ENCODE measurements at regions not wholly inside any gene's neighbourhood (a gene's known extent, or its start where the extent isn't known, plus 50 kb on each side); places are given as distances from the start of the nearest gene placed in this dataset.

- Histone ChIP-seq H3K27ac (ENCODE audit: low read depth, low read length) (no peak overlapping the region), H3K36me3 (ENCODE audit: insufficient read depth, low read length) (no peaks in the 10 kb centered on the region), H3K4me3 (ENCODE audit: low read length) (no peak overlapping the region), H3K4me1 (ENCODE audit: insufficient read depth, low read length) (no peaks in the 10 kb centered on the region), H3K27me3 (ENCODE audit: insufficient read depth, low read length, poor library complexity, severe bottlenecking) (no peaks in the 10 kb centered on the region), H3K9me3 (ENCODE audit: low read length) (no peaks in the 10 kb centered on the region)
- no peak overlapping the region for H3K27ac Mint-ChIP-seq
- no peaks in the 10 kb centered on the region for H3K36me3 Mint-ChIP-seq
- H3K27me3 Mint-ChIP-seq, result peaks cover 4 to 34% of the 10 kb centered on the region in 2 donors
- POLR2A ChIA-PET, result no interaction called here
- peaks cover 0 to 4% (median 0%) of the 10 kb centered on the region in 5 donors for H3K9me3 Mint-ChIP-seq
- no peak overlapping the region for H3K4me3 Mint-ChIP-seq
- CTCF ChIA-PET, result no interaction called here
- no peaks in the 10 kb centered on the region for H3K4me1 Mint-ChIP-seq
- DNase-seq, result no peak
Observed at GRCh38 chr10:89937494-89937893, 236.1 kb downstream of the KIF20B start.

GRCh38 chr10:89940076-89940475, 238.7 kb downstream of the KIF20B start:
- H3K4me3 ChIP-seq (ENCODE audit: low read length), result no peak overlapping the region
- H3K4me3 Mint-ChIP-seq, result no peak overlapping the region
- no peak overlapping the region for H3K27ac Mint-ChIP-seq
- H3K36me3 ChIP-seq (ENCODE audit: insufficient read depth, low read length), result no peaks in the 10 kb centered on the region
- peaks cover 0 to 2% (median 0%) of the 10 kb centered on the region in 3 donors for H3K4me1 Mint-ChIP-seq
- H3K27me3 ChIP-seq (ENCODE audit: insufficient read depth, low read length, poor library complexity, severe bottlenecking), result no peaks in the 10 kb centered on the region
- POLR2A ChIA-PET, result no interaction called here
- peaks cover 1 to 25% of the 10 kb centered on the region in 2 donors for H3K27me3 Mint-ChIP-seq
- DNase-seq, result no peak
- no peaks in the 10 kb centered on the region for H3K36me3 Mint-ChIP-seq
- no peaks in the 10 kb centered on the region for H3K9me3 ChIP-seq (ENCODE audit: low read length)
- no peak overlapping the region for H3K27ac ChIP-seq (ENCODE audit: low read depth, low read length)
- peaks cover 0 to 4% (median 0%) of the 10 kb centered on the region in 5 donors for H3K9me3 Mint-ChIP-seq
- H3K4me1 ChIP-seq (ENCODE audit: insufficient read depth, low read length), result no peaks in the 10 kb centered on the region
- CTCF ChIA-PET, result no interaction called here

GRCh38 chr10:89942217-89942616, 240.8 kb downstream of the KIF20B start:
- H3K4me1 ChIP-seq (ENCODE audit: insufficient read depth, low read length), result no peaks in the 10 kb centered on the region
- ChIA-PET POLR2A (no interaction called here), CTCF (no interaction called here)
- H3K4me3 Mint-ChIP-seq, result no peak overlapping the region
- no peaks in the 10 kb centered on the region for H3K27me3 ChIP-seq (ENCODE audit: insufficient read depth, low read length, poor library complexity, severe bottlenecking)
- no peak overlapping the region for H3K4me3 ChIP-seq (ENCODE audit: low read length)
- no peak overlapping the region for H3K27ac Mint-ChIP-seq
- peaks cover 1 to 14% of the 10 kb centered on the region in 2 donors for H3K27me3 Mint-ChIP-seq
- H3K27ac ChIP-seq (ENCODE audit: low read depth, low read length), result no peak overlapping the region
- H3K4me1 Mint-ChIP-seq, result peaks cover 7 to 17% (median 12%) of the 10 kb centered on the region in 3 donors
- H3K36me3 Mint-ChIP-seq, result no peaks in the 10 kb centered on the region
- DNase-seq, result no peak
- peaks cover 0 to 4% (median 0%) of the 10 kb centered on the region in 5 donors for H3K9me3 Mint-ChIP-seq
- no peaks in the 10 kb centered on the region for H3K9me3 ChIP-seq (ENCODE audit: low read length)
- no peaks in the 10 kb centered on the region for H3K36me3 ChIP-seq (ENCODE audit: insufficient read depth, low read length)

DNA sequence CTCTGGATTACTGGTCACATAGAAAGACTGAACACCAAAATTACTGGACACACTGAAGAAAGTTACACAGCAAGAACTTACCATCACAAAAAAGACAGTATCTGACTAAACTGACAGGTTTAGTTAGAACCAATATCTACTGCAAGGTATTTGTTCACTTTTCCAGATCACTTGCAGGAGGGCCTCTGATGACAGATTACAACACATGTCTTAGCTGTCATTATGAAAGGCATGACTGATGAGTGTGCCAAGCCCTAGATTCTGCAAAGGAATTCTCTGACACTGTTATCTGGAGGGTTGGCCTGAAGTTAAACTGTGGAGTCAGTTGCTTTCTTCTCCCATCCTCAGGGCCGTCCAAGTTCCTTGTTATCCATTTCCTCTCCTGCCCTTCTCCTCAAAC, 242.7 kb downstream of the KIF20B start:
- H3K4me1 Mint-ChIP-seq, result peaks cover 7 to 17% (median 12%) of the 10 kb centered on the region in 3 donors
- peak overlapping the region in 1 of 8 donors; percentile 5 for H3K27ac Mint-ChIP-seq
- H3K9me3 Mint-ChIP-seq, result peaks cover 0 to 2% (median 0%) of the 10 kb centered on the region in 5 donors
- H3K4me3 Mint-ChIP-seq, result no peak overlapping the region
- H3K27me3 ChIP-seq (ENCODE audit: insufficient read depth, low read length, poor library complexity, severe bottlenecking), result no peaks in the 10 kb centered on the region
- peaks cover 1 to 10% of the 10 kb centered on the region in 2 donors for H3K27me3 Mint-ChIP-seq
- peaks cover 0 to 2% (median 0%) of the 10 kb centered on the region in 3 donors for H3K36me3 Mint-ChIP-seq
- CTCF ChIA-PET, result no interaction called here
- H3K9me3 ChIP-seq (ENCODE audit: low read length), result no peaks in the 10 kb centered on the region
- DNase-seq, result no peak
- H3K4me1 ChIP-seq (ENCODE audit: insufficient read depth, low read length), result no peaks in the 10 kb centered on the region
- POLR2A ChIA-PET, result no interaction called here
- H3K4me3 ChIP-seq (ENCODE audit: low read length), result no peak overlapping the region
- no peak overlapping the region for H3K27ac ChIP-seq (ENCODE audit: low read depth, low read length)
- no peaks in the 10 kb centered on the region for H3K36me3 ChIP-seq (ENCODE audit: insufficient read depth, low read length)

GRCh38 chr10:89946106-89946505, 244.7 kb downstream of the KIF20B start:
- CTCF ChIA-PET, result no interaction called here
- DNase-seq, result no peak
- Mint-ChIP-seq H3K27me3 (peaks cover 1 to 4% of the 10 kb centered on the region in 2 donors), H3K27ac (peak overlapping the region in 2 of 8 donors; percentile 13 to 26), H3K36me3 (peaks cover 0 to 2% (median 0%) of the 10 kb centered on the region in 3 donors), H3K4me1 (peaks cover 7 to 17% (median 12%) of the 10 kb centered on the region in 3 donors), H3K4me3 (peak overlapping the region in 6 of 7 donors; percentile 6 to 66 (median 43)), H3K9me3 (peaks cover 0 to 2% (median 0%) of the 10 kb centered on the region in 5 donors)
- POLR2A ChIA-PET, result no interaction called here
- Histone ChIP-seq H3K36me3 (ENCODE audit: insufficient read depth, low read length) (no peaks in the 10 kb centered on the region), H3K4me3 (ENCODE audit: low read length) (no peak overlapping the region), H3K4me1 (ENCODE audit: insufficient read depth, low read length) (no peaks in the 10 kb centered on the region), H3K27me3 (ENCODE audit: insufficient read depth, low read length, poor library complexity, severe bottlenecking) (no peaks in the 10 kb centered on the region), H3K9me3 (ENCODE audit: low read length) (no peaks in the 10 kb centered on the region), H3K27ac (ENCODE audit: low read depth, low read length) (no peak overlapping the region)

DNA sequence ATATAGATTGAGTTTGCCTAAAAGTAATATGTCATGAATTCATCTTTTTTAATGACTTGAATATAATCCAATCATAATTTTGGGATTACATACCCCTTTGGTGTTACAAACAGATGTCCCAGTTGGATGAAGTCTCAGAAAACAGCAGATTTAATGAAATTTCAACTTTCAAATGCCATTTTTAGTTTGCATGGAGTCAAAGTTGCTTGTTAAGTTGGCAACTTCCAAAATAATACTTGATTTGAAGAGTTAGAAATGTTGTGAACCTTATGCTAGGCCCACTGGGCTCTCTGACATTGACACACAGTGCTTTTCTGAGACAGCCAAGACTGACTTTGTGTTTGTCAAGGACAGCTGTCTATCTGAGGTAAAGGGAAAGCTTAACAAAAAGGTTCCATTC, 248.1 kb downstream of the KIF20B start:
- H3K36me3 Mint-ChIP-seq, result peaks cover 0 to 2% (median 0%) of the 10 kb centered on the region in 3 donors
- no peak overlapping the region for H3K27ac ChIP-seq (ENCODE audit: low read depth, low read length)
- no peaks in the 10 kb centered on the region for H3K4me1 ChIP-seq (ENCODE audit: insufficient read depth, low read length)
- DNase-seq, result no peak
- H3K4me1 Mint-ChIP-seq, result peaks cover 7 to 17% (median 12%) of the 10 kb centered on the region in 3 donors
- H3K4me3 ChIP-seq (ENCODE audit: low read length), result no peak overlapping the region
- no peaks in the 10 kb centered on the region for H3K9me3 ChIP-seq (ENCODE audit: low read length)
- no peak overlapping the region for H3K27ac Mint-ChIP-seq
- ChIA-PET CTCF (interaction anchor here (1.2 kb wide), 1 partner anchor 11 kb away, joined by 3 read pairs; no protein-coding TSS in a partner anchor), POLR2A (no interaction called here)
- H3K4me3 Mint-ChIP-seq, result no peak overlapping the region
- no peaks in the 10 kb centered on the region for H3K9me3 Mint-ChIP-seq
- H3K27me3 ChIP-seq (ENCODE audit: insufficient read depth, low read length, poor library complexity, severe bottlenecking), result no peaks in the 10 kb centered on the region
- no peaks in the 10 kb centered on the region for H3K36me3 ChIP-seq (ENCODE audit: insufficient read depth, low read length)
- no peaks in the 10 kb centered on the region for H3K27me3 Mint-ChIP-seq

GRCh38 chr10:89952325-89952724, 250.9 kb downstream of the KIF20B start:
- ChIA-PET POLR2A (no interaction called here), CTCF (no interaction called here)
- no peaks in the 10 kb centered on the region for H3K9me3 ChIP-seq (ENCODE audit: low read length)
- no peak overlapping the region for H3K27ac ChIP-seq (ENCODE audit: low read depth, low read length)
- Mint-ChIP-seq H3K27me3 (no peaks in the 10 kb centered on the region), H3K4me3 (no peak overlapping the region), H3K4me1 (no peaks in the 10 kb centered on the region), H3K9me3 (no peaks in the 10 kb centered on the region), H3K27ac (no peak overlapping the region), H3K36me3 (peaks cover 0 to 2% (median 0%) of the 10 kb centered on the region in 3 donors)
- H3K27me3 ChIP-seq (ENCODE audit: insufficient read depth, low read length, poor library complexity, severe bottlenecking), result no peaks in the 10 kb centered on the region
- no peak for DNase-seq
- H3K36me3 ChIP-seq (ENCODE audit: insufficient read depth, low read length), result no peaks in the 10 kb centered on the region
- no peaks in the 10 kb centered on the region for H3K4me1 ChIP-seq (ENCODE audit: insufficient read depth, low read length)
- H3K4me3 ChIP-seq (ENCODE audit: low read length), result no peak overlapping the region

GRCh38 chr10:89952751-89953150, 251.4 kb downstream of the KIF20B start:
- ChIA-PET CTCF (no interaction called here), POLR2A (no interaction called here)
- Mint-ChIP-seq H3K4me3 (no peak overlapping the region), H3K9me3 (no peaks in the 10 kb centered on the region), H3K36me3 (peaks cover 0 to 2% (median 0%) of the 10 kb centered on the region in 3 donors), H3K27me3 (no peaks in the 10 kb centered on the region), H3K4me1 (no peaks in the 10 kb centered on the region), H3K27ac (no peak overlapping the region)
- Histone ChIP-seq H3K4me3 (ENCODE audit: low read length) (no peak overlapping the region), H3K9me3 (ENCODE audit: low read length) (no peaks in the 10 kb centered on the region), H3K27me3 (ENCODE audit: insufficient read depth, low read length, poor library complexity, severe bottlenecking) (no peaks in the 10 kb centered on the region), H3K27ac (ENCODE audit: low read depth, low read length) (no peak overlapping the region), H3K4me1 (ENCODE audit: insufficient read depth, low read length) (no peaks in the 10 kb centered on the region), H3K36me3 (ENCODE audit: insufficient read depth, low read length) (no peaks in the 10 kb centered on the region)
- DNase-seq, result no peak

DNA sequence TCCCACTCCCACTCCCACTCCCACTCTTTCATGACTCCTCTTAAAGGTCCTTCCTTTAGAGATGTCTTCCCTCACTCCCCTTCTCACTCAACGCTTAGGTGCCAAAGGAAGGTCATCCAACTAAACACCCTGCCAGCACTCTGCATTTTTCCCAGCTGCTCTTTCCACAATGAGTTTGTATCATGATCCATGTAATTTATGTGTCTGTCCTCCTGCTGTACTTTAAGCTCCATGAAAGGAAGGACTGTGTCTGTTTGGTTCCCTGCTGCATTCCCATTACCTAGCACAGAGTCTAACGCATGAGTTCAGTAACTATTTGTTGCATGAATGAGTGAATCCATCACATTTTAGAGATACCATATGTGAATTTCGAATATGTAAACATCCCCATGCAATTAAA, 252.7 kb downstream of the KIF20B start:
- Mint-ChIP-seq H3K36me3 (no peaks in the 10 kb centered on the region), H3K27ac (no peak overlapping the region), H3K27me3 (peaks cover 1 to 3% of the 10 kb centered on the region in 2 donors), H3K9me3 (no peaks in the 10 kb centered on the region), H3K4me1 (no peaks in the 10 kb centered on the region), H3K4me3 (no peak overlapping the region)
- no peak overlapping the region for H3K27ac ChIP-seq (ENCODE audit: low read depth, low read length)
- no peaks in the 10 kb centered on the region for H3K4me1 ChIP-seq (ENCODE audit: insufficient read depth, low read length)
- no peaks in the 10 kb centered on the region for H3K27me3 ChIP-seq (ENCODE audit: insufficient read depth, low read length, poor library complexity, severe bottlenecking)
- ChIA-PET CTCF (no interaction called here), POLR2A (no interaction called here)
- no peaks in the 10 kb centered on the region for H3K36me3 ChIP-seq (ENCODE audit: insufficient read depth, low read length)
- H3K9me3 ChIP-seq (ENCODE audit: low read length), result no peaks in the 10 kb centered on the region
- no peak overlapping the region for H3K4me3 ChIP-seq (ENCODE audit: low read length)
- no peak for DNase-seq
